ENCODE measurements at regions not wholly inside any gene's neighbourhood (a gene's known extent, or its start where the extent isn't known, plus 50 kb on each side); places are given as distances from the start of the nearest gene placed in this dataset.

DNA sequence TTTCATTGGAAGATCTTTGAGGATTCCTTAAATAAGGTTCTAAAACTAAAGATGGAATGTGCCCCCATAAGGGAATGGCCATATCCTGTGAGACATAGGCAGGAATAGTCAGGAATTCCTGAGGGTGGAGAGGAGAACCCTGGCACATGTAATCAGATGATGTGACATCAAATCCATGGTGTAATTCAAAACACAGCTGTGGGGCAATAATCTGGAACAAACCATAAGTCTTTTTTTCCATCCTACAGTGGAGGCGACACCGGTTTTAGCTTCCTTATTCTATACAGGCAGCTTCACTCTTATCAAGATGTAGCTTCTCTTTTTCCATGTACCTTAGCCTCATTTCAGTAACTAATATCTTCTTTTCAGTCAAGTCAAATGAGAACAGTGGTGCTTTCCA, 133.6 kb upstream of the CITED2 start:
- TF ChIP-seq, protein P1, sequence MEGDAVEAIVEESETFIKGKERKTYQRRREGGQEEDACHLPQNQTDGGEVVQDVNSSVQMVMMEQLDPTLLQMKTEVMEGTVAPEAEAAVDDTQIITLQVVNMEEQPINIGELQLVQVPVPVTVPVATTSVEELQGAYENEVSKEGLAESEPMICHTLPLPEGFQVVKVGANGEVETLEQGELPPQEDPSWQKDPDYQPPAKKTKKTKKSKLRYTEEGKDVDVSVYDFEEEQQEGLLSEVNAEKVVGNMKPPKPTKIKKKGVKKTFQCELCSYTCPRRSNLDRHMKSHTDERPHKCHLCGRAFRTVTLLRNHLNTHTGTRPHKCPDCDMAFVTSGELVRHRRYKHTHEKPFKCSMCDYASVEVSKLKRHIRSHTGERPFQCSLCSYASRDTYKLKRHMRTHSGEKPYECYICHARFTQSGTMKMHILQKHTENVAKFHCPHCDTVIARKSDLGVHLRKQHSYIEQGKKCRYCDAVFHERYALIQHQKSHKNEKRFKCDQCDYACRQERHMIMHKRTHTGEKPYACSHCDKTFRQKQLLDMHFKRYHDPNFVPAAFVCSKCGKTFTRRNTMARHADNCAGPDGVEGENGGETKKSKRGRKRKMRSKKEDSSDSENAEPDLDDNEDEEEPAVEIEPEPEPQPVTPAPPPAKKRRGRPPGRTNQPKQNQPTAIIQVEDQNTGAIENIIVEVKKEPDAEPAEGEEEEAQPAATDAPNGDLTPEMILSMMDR (IDR thresholded peaks at IDR 0.05; ENCODE audit: insufficient read depth, low read depth, low read length), result no peak
- TF ChIP-seq EZH2 (IDR thresholded peaks at IDR 0.05; ENCODE audit: insufficient read depth, low read length), result no peak
